ENCODE measurements at regions not wholly inside any gene's neighbourhood (a gene's known extent, or its start where the extent isn't known, plus 50 kb on each side); places are given as distances from the start of the nearest gene placed in this dataset.

GRCh38 chr17:20890338-20890737 lies 152.5 kb downstream of the USP22 start:
- TF ChIP-seq CTCF (IDR thresholded peaks at IDR 0.05) (no peak), EP300 (IDR thresholded peaks at IDR 0.05) (no peak), POLR2AphosphoS5 (IDR thresholded peaks at IDR 0.05) (no peak), POLR2A (IDR thresholded peaks at IDR 0.05) (no peak)

Data from stomach (tissue), 4 donors.